Cardiac fibroblast (primary cell): ENCODE measurements at regions not wholly inside any gene's neighbourhood (a gene's known extent, or its start where the extent isn't known, plus 50 kb on each side); places are given as distances from the start of the nearest gene placed in this dataset.

Experiments
- DNase-seq, 2 donors: peaks; one replicate each; pipeline versions ENCODE4 v3.0.0 to v3.0.0-alpha.2; 2010; ENCODE audit warnings: low read depth in 2 of 2
- H3K4me3 ChIP-seq, 2 donors: replicated peaks in 1 of 2; 1 replicate in 1 of 2; 2 replicates in 1 of 2; pipeline ENCODE4 v1.5.1; 2011; ENCODE audit warnings: low read depth in 2 of 2, low read length in 2 of 2, mild to moderate bottlenecking in 2 of 2, moderate library complexity in 1 of 2
- TF ChIP-seq, protein P1 (sequence below): IDR thresholded peaks from one replicate; pipeline ENCODE4 v1.5.1; 2011; ENCODE audit warnings: low read depth, mild to moderate bottlenecking, low read length, inconsistent platforms

DNA sequence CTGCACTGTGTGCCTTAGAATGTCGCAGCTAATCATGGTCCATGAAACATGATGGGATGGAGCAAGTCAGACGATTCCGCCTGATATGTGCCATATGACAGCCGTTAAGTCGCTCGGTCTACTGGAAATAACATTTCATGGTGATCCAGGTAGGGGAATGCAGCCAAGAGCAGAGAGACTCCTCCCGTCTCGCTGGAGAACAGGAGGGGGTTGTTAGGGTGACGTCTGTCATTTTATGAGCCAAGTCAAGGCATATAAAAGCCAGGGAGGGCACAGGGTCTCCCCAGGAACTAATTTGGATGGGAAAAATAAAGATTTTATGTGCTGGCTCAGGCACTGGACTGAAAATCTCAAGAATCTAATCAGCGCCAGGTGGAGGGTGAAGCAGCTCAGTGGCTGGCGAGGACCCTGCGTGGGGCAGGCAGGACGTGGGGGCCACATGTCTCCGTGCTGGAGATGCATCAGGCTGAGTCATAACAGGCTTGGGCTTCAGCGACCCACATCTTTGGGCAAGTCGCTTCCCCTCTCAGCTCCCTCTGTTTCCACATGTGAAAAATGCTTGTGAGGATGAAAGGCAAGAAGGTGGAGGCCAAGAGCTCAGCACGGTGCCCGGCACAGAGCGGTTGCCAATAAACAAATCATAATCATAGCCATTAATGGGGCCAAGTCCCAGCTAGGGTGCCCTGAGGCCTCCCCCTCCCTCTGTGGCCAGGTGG lies 234.6 kb downstream of the ANKRD60 start:
- DNase-seq = no peak
- TF ChIP-seq, protein P1, sequence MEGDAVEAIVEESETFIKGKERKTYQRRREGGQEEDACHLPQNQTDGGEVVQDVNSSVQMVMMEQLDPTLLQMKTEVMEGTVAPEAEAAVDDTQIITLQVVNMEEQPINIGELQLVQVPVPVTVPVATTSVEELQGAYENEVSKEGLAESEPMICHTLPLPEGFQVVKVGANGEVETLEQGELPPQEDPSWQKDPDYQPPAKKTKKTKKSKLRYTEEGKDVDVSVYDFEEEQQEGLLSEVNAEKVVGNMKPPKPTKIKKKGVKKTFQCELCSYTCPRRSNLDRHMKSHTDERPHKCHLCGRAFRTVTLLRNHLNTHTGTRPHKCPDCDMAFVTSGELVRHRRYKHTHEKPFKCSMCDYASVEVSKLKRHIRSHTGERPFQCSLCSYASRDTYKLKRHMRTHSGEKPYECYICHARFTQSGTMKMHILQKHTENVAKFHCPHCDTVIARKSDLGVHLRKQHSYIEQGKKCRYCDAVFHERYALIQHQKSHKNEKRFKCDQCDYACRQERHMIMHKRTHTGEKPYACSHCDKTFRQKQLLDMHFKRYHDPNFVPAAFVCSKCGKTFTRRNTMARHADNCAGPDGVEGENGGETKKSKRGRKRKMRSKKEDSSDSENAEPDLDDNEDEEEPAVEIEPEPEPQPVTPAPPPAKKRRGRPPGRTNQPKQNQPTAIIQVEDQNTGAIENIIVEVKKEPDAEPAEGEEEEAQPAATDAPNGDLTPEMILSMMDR = no peak
- H3K4me3 ChIP-seq = no peak overlapping the region

DNA sequence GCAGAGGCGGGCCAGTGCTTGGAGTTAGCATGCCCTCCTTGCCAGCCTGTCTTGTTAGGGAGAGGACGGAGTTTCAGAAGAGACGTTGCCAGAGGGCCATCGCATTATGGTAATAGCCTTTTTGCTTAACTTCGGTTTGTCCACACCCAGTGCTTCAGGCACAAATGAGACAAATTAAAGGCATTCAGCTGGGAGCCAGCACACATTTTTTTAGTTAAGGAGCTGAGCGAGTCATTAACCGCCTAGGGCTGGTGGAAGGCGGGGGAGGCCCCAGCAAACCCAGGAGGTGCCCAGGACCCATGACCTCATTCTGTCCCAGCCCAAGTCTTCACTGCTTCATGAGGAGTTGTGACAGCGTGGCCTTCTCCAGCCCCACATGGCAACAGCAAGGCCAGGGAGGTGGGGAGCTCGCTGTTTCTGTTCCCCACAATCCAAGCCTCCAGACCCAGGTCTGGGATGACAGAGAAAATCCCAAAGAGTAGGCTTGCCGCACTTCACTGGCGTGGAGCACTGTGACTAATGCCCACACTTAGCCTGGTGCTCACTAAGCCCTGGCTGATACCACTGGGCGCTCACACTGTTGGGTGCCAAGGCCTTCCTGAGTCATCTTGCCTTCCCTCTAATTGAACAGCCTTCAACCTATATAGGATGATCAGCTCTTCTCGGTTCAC lies 237.1 kb downstream of the ANKRD60 start:
- DNase-seq = peak in 1 of 2 donors; percentile 1
- no peak overlapping the region for H3K4me3 ChIP-seq
- TF ChIP-seq, protein P1 = no peak

GRCh38 chr20:57990396-57990987 lies 238.0 kb downstream of the ANKRD60 start:
- peak; percentile 5 to 41 for DNase-seq
- no peak overlapping the region for H3K4me3 ChIP-seq
- TF ChIP-seq, protein P1 = no peak

GRCh38 chr20:57988828-57989227 lies 239.6 kb downstream of the ANKRD60 start:
- DNase-seq = no peak
- TF ChIP-seq, protein P1 = no peak
- no peak overlapping the region for H3K4me3 ChIP-seq

- TF ChIP-seq, protein P1 = no peak
- H3K4me3 ChIP-seq = no peak overlapping the region
- DNase-seq = no peak
These were observed 240.0 kb downstream of the ANKRD60 start for GRCh38 chr20:57988422-57988821.

- TF ChIP-seq, protein P1 = no peak
- DNase-seq = no peak
- H3K4me3 ChIP-seq = no peak overlapping the region
These were observed 240.8 kb downstream of the ANKRD60 start for GRCh38 chr20:57987659-57988058.
